ENCODE measurements at regions not wholly inside any gene's neighbourhood (a gene's known extent, or its start where the extent isn't known, plus 50 kb on each side); places are given as distances from the start of the nearest gene placed in this dataset.
A peak's percentile ranks its signal among the peaks of the same experiment; 100 is the strongest.

- in situ Hi-C loops (cut with HindIII; ENCODE audit: low pct_unique_long_range_greater_than_20kb, low sequenced_read_pairs), result no loop called here
- DNase-seq (ENCODE audit: low read depth), result peak; percentile 19
Measured at GRCh38 chr2:41933585-41934320, 114.1 kb upstream of the PKDCC start.

- in situ Hi-C loops (cut with HindIII; ENCODE audit: low pct_unique_long_range_greater_than_20kb, low sequenced_read_pairs), result no loop called here
- DNase-seq (ENCODE audit: low read depth), result no peak
Measured at GRCh38 chr2:41934329-41934958, 113.4 kb upstream of the PKDCC start.

GRCh38 chr2:41935002-41935401 lies 112.8 kb upstream of the PKDCC start:
- in situ Hi-C loops (cut with HindIII; ENCODE audit: low pct_unique_long_range_greater_than_20kb, low sequenced_read_pairs), result no loop called here
- DNase-seq (ENCODE audit: low read depth), result no peak

- DNase-seq (ENCODE audit: low read depth), result no peak
- in situ Hi-C loops (cut with HindIII; ENCODE audit: low pct_unique_long_range_greater_than_20kb, low sequenced_read_pairs), result no loop called here
Measured at GRCh38 chr2:41935825-41936224, 112.0 kb upstream of the PKDCC start.

GRCh38 chr2:41936771-41937463 lies 110.9 kb upstream of the PKDCC start:
- DNase-seq (ENCODE audit: low read depth), result no peak
- in situ Hi-C loops (cut with HindIII; ENCODE audit: low pct_unique_long_range_greater_than_20kb, low sequenced_read_pairs), result no loop called here

GRCh38 chr2:41937464-41937906 lies 110.3 kb upstream of the PKDCC start:
- in situ Hi-C loops (cut with HindIII; ENCODE audit: low pct_unique_long_range_greater_than_20kb, low sequenced_read_pairs), result no loop called here
- DNase-seq (ENCODE audit: low read depth), result no peak

- in situ Hi-C loops (cut with HindIII; ENCODE audit: low pct_unique_long_range_greater_than_20kb, low sequenced_read_pairs), result no loop called here
Measured at GRCh38 chr2:41937921-41938708, 109.7 kb upstream of the PKDCC start.

GRCh38 chr2:41940060-41940744 lies 107.6 kb upstream of the PKDCC start:
- no peak for DNase-seq (ENCODE audit: low read depth)
- in situ Hi-C loops (cut with HindIII; ENCODE audit: low pct_unique_long_range_greater_than_20kb, low sequenced_read_pairs), result no loop called here

More at GRCh38 chr2:41937921-41938708, 109.7 kb upstream of the PKDCC start:
- no peak for DNase-seq (ENCODE audit: low read depth)

GRCh38 chr2:41940745-41941063 lies 107.1 kb upstream of the PKDCC start:
- in situ Hi-C loops (cut with HindIII; ENCODE audit: low pct_unique_long_range_greater_than_20kb, low sequenced_read_pairs), result no loop called here
- no peak for DNase-seq (ENCODE audit: low read depth)

- in situ Hi-C loops (cut with HindIII; ENCODE audit: low pct_unique_long_range_greater_than_20kb, low sequenced_read_pairs), result no loop called here
- DNase-seq (ENCODE audit: low read depth), result no peak
Measured at GRCh38 chr2:41941831-41942230, 106.0 kb upstream of the PKDCC start.

GRCh38 chr2:41942278-41942677 lies 105.5 kb upstream of the PKDCC start:
- in situ Hi-C loops (cut with HindIII; ENCODE audit: low pct_unique_long_range_greater_than_20kb, low sequenced_read_pairs), result no loop called here
- no peak for DNase-seq (ENCODE audit: low read depth)

GRCh38 chr2:41943159-41943558 lies 104.7 kb upstream of the PKDCC start:
- in situ Hi-C loops (cut with HindIII; ENCODE audit: low pct_unique_long_range_greater_than_20kb, low sequenced_read_pairs), result no loop called here

GRCh38 chr2:41944220-41944880 lies 103.5 kb upstream of the PKDCC start:
- in situ Hi-C loops (cut with HindIII; ENCODE audit: low pct_unique_long_range_greater_than_20kb, low sequenced_read_pairs), result no loop called here

More at GRCh38 chr2:41943159-41943558, 104.7 kb upstream of the PKDCC start:
- DNase-seq (ENCODE audit: low read depth), result no peak

GRCh38 chr2:41947701-41948396 lies 100.0 kb upstream of the PKDCC start:
- no peak for DNase-seq (ENCODE audit: low read depth)
- in situ Hi-C loops (cut with HindIII; ENCODE audit: low pct_unique_long_range_greater_than_20kb, low sequenced_read_pairs), result no loop called here

More at GRCh38 chr2:41944220-41944880, 103.5 kb upstream of the PKDCC start:
- no peak for DNase-seq (ENCODE audit: low read depth)

- in situ Hi-C loops (cut with HindIII; ENCODE audit: low pct_unique_long_range_greater_than_20kb, low sequenced_read_pairs), result no loop called here
- DNase-seq (ENCODE audit: low read depth), result no peak
Measured at GRCh38 chr2:41948397-41948763, 99.4 kb upstream of the PKDCC start.

GRCh38 chr2:41949091-41949882 lies 98.5 kb upstream of the PKDCC start:
- in situ Hi-C loops (cut with HindIII; ENCODE audit: low pct_unique_long_range_greater_than_20kb, low sequenced_read_pairs), result no loop called here
- DNase-seq (ENCODE audit: low read depth), result no peak
